HEK293 (cell line): ENCODE measurements at regions not wholly inside any gene's neighbourhood (a gene's known extent, or its start where the extent isn't known, plus 50 kb on each side); places are given as distances from the start of the nearest gene placed in this dataset.

Experiments used
- GLI4 ChIP-seq: fragments of 450-650 bp; formaldehyde crosslinking; IDR thresholded peaks from 2 replicates; pipeline ENCODE4 v1.5.1; 2016; ENCODE audit warnings: missing biosample characterization, missing genetic modification characterization
- YY1 ChIP-seq: fragments of 450-650 bp; formaldehyde crosslinking; IDR thresholded peaks from 2 replicates; pipeline ENCODE4 v1.5.1; 2018; ENCODE audit warnings: missing biosample characterization, missing genetic modification characterization
- ZFHX2 ChIP-seq: fragments of 450-650 bp; formaldehyde crosslinking; conservative IDR thresholded peaks from 2 replicates; pipeline ENCODE4 v1.5.1; 2016; ENCODE audit warnings: missing biosample characterization, missing genetic modification characterization
- ZNF768 ChIP-seq: fragments of 450-650 bp; formaldehyde crosslinking; IDR thresholded peaks from 2 replicates; pipeline ENCODE4 v1.5.1; 2018; ENCODE audit warnings: missing biosample characterization, mild to moderate bottlenecking, missing genetic modification characterization
- TF ChIP-seq, protein P1 (sequence below): fragments of 450-650 bp; formaldehyde crosslinking; IDR thresholded peaks from 2 replicates; pipeline ENCODE4 v1.5.1; 2016; ENCODE audit warnings: missing biosample characterization, missing genetic modification characterization

DNA sequence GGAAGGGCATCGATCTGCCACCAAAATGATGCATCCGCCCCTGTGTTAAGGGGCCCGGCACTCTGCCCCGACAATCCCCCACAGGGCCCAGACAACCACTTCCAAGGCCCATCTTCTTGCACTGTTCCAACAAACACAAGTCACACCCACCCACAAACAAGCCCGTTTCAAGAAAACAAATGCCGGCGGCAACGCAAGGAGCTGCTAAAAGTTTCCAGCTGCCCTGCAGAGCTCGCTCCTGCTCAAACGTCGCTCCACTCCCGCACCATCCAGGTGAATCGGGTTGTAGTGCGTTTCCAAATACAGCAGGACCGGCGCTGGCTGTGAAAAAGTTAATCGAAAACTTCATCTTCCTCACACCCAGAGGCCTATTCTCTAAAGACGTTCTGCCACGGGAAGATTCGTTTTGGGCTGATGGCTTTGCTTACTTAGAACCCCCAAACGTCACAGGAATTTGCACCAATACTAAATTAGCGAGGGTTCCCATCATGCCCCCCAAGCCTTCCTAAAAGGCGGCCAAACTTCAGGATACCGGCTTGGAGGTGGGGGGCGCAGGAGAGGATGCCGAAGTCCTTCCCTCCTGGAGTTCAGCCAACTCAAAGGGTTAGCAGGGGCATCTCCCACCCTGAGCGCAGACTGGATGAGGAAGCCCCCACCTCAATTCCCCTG, 107.4 kb upstream of the DOCK9 start:
- TF ChIP-seq ZFHX2 (tag by site-specific recombination) (no peak), GLI4 (no peak), YY1 (no peak), ZNF768 (tag by site-specific recombination) (no peak)
- TF ChIP-seq, protein P1, sequence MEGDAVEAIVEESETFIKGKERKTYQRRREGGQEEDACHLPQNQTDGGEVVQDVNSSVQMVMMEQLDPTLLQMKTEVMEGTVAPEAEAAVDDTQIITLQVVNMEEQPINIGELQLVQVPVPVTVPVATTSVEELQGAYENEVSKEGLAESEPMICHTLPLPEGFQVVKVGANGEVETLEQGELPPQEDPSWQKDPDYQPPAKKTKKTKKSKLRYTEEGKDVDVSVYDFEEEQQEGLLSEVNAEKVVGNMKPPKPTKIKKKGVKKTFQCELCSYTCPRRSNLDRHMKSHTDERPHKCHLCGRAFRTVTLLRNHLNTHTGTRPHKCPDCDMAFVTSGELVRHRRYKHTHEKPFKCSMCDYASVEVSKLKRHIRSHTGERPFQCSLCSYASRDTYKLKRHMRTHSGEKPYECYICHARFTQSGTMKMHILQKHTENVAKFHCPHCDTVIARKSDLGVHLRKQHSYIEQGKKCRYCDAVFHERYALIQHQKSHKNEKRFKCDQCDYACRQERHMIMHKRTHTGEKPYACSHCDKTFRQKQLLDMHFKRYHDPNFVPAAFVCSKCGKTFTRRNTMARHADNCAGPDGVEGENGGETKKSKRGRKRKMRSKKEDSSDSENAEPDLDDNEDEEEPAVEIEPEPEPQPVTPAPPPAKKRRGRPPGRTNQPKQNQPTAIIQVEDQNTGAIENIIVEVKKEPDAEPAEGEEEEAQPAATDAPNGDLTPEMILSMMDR = no peak
